A549 (cell line): ENCODE measurements at regions not wholly inside any gene's neighbourhood (a gene's known extent, or its start where the extent isn't known, plus 50 kb on each side); places are given as distances from the start of the nearest gene placed in this dataset.

Source experiments
- ATAC-seq, 2 experiments: fragments of 200-7000 bp in 1 of 2; fragments of >200 bp in 1 of 2; cut with Nextera tagmentation in 1 of 2; cut with Tn5 transposase in 1 of 2; 3 replicates each; pipeline versions ENCODE4 v1.8.0 to v1.9.1; 2018 to 2020; ENCODE audit warnings: mild to moderate bottlenecking in 1 of 2, moderate library complexity in 1 of 2
- CTCF ChIA-PET: fragments of 300-600 bp; sonication (Branson Sonifier 250); formaldehyde crosslinking; extraction: SDS; loops from one replicate; lab custom pipeline; 2021; ENCODE audit warnings: antibody characterized with exemption, inconsistent platforms; lab: Yijun Ruan, JAX
- POLR2A ChIA-PET: fragments of 350-600 bp; formaldehyde crosslinking; extraction: SDS; loops from one replicate; lab custom pipeline; 2021; ENCODE audit warnings: antibody characterized with exemption, inconsistent platforms; lab: Yijun Ruan, JAX
- DNase-seq, 2 experiments: peaks; one replicate each; pipeline versions ENCODE4 v3.0.0 to v3.0.0-alpha.2; 2011 to 2016; ENCODE audit warnings: low read depth in 1 of 2, low spot score in 1 of 2
- FAIRE-seq: peaks from 2 replicates; lab custom pipeline; 2011; peaks lifted over from hg19 to GRCh38; lab: Jason Lieb, UNC
- H3K27ac ChIP-seq, 2 experiments: fragments of >200 bp; sonication (Bioruptor Twin); formaldehyde crosslinking; 3 replicates each; pipeline ENCODE4 v1.5.1; 2016 to 2017
- H3K4me1 ChIP-seq: fragments of >200 bp; sonication (Bioruptor Twin); formaldehyde crosslinking; 3 replicates; pipeline ENCODE4 v1.6.1; 2016
- H3K4me2 ChIP-seq: fragments of >200 bp; sonication (Bioruptor Twin); formaldehyde crosslinking; 3 replicates; pipeline ENCODE4 v1.6.1; 2016
- H3K4me3 ChIP-seq: fragments of >200 bp; sonication (Bioruptor Twin); formaldehyde crosslinking; 3 replicates; pipeline ENCODE4 v1.5.1; 2016
- H3K9me3 ChIP-seq: fragments of >200 bp; sonication (Bioruptor Twin); formaldehyde crosslinking; 3 replicates; pipeline ENCODE4 v1.6.1; 2016
- BCL3 ChIP-seq: fragments of >200 bp; sonication (Bioruptor Twin); formaldehyde crosslinking; IDR thresholded peaks from 3 replicates; pipeline ENCODE4 v1.6.1; 2016
- CBX8 ChIP-seq: fragments of 200-600 bp; sonication (generic); IDR thresholded peaks from 2 replicates; pipeline ENCODE4 v1.6.1; 2016
- CEBPB ChIP-seq, 2 experiments: fragments of >200 bp in 1 of 2; sonication (Bioruptor Twin) in 1 of 2; formaldehyde crosslinking in 1 of 2; IDR thresholded peaks; 2 replicates each; pipeline ENCODE4 v1.6.1; 2012 to 2016
- CHD2 ChIP-seq: fragments of 150-350 bp; IDR thresholded peaks from 2 replicates; pipeline ENCODE4 v1.6.1; 2014; ENCODE audit warnings: low read length; ENCODE audit not compliant: partially characterized antibody
- ELK1 ChIP-seq: fragments of 150-350 bp; IDR thresholded peaks from 2 replicates; pipeline ENCODE4 v1.6.1; 2014; ENCODE audit warnings: low read depth, mild to moderate bottlenecking, low read length
- EP300 ChIP-seq, 2 experiments: fragments of >200 bp; sonication (Bioruptor Twin); formaldehyde crosslinking; IDR thresholded peaks; 2 replicates in 1 of 2; 3 replicates in 1 of 2; pipeline ENCODE4 v1.6.1; 2016 to 2017
- FOSL2 ChIP-seq, 2 experiments: fragments of 450-650 bp in 1 of 2; fragments of >200 bp in 1 of 2; sonication (Bioruptor Twin) in 1 of 2; formaldehyde crosslinking; IDR thresholded peaks; 2 replicates each; pipeline versions ENCODE4 v1.5.0 to v1.6.1; 2016 to 2020; ENCODE audit warnings: mild to moderate bottlenecking in 1 of 2, moderate library complexity in 1 of 2
- GATA3 ChIP-seq: IDR thresholded peaks from 2 replicates; pipeline ENCODE4 v1.6.1; 2012; ENCODE audit warnings: borderline replicate concordance
- HES2 ChIP-seq: fragments of >200 bp; sonication (Bioruptor Twin); formaldehyde crosslinking; IDR thresholded peaks from 2 replicates; pipeline ENCODE4 v1.6.1; 2016
- HOXB5 ChIP-seq: fragments of 250-450 bp; sonication (Bioruptor Pico); IDR thresholded peaks from 2 replicates; pipeline ENCODE4 v1.5.0; 2020; ENCODE audit warnings: mild to moderate bottlenecking, moderate library complexity
- JUNB ChIP-seq: fragments of >200 bp; sonication (Bioruptor Twin); formaldehyde crosslinking; IDR thresholded peaks from 2 replicates; pipeline ENCODE4 v1.6.1; 2016
- MYC ChIP-seq: IDR thresholded peaks from 2 replicates; pipeline ENCODE4 v1.6.1; 2012; ENCODE audit warnings: mild to moderate bottlenecking, inconsistent platforms, low read length, improper control_type of control experiment, borderline replicate concordance
- NPAS2 ChIP-seq: fragments of 250-450 bp; sonication (Bioruptor Pico); IDR thresholded peaks from 2 replicates; pipeline ENCODE4 v1.8.0; 2022; ENCODE audit warnings: mild to moderate bottlenecking, moderate library complexity, borderline replicate concordance
- PBX3 ChIP-seq: IDR thresholded peaks from 2 replicates; pipeline ENCODE4 v1.6.1; 2012
- PHF8 ChIP-seq: fragments of 200-600 bp; sonication (generic); IDR thresholded peaks from 2 replicates; pipeline ENCODE4 v1.6.1; 2016; ENCODE audit warnings: low read depth, mild to moderate bottlenecking, antibody characterized with exemption, moderate library complexity, borderline replicate concordance
- POLR2AphosphoS2 ChIP-seq: conservative IDR thresholded peaks from 2 replicates; pipeline ENCODE4 v1.6.1; 2012; ENCODE audit warnings: low read length, improper control_type of control experiment, inconsistent platforms
- RCOR1 ChIP-seq: fragments of 150-350 bp; IDR thresholded peaks from 2 replicates; pipeline ENCODE4 v1.6.1; 2014; ENCODE audit warnings: antibody characterized with exemption, low read length, low read depth
- RFX5 ChIP-seq: fragments of 450-650 bp; IDR thresholded peaks from 2 replicates; pipeline ENCODE4 v1.7.1; 2014; ENCODE audit warnings: antibody characterized with exemption, mild to moderate bottlenecking, moderate library complexity
- SREBF2 ChIP-seq: fragments of 450-650 bp; IDR thresholded peaks from 2 replicates; pipeline ENCODE4 v1.6.1; 2014; ENCODE audit warnings: mild to moderate bottlenecking, moderate library complexity
- USF2 ChIP-seq: fragments of 450-650 bp; IDR thresholded peaks from 2 replicates; pipeline ENCODE4 v1.6.1; 2014; ENCODE audit warnings: antibody characterized with exemption
- ZFP36 ChIP-seq: fragments of 450-650 bp; IDR thresholded peaks from 2 replicates; pipeline ENCODE4 v1.6.1; 2014; ENCODE audit warnings: borderline replicate concordance; ENCODE audit not compliant: partially characterized antibody
- ZNF302 ChIP-seq: fragments of 250-450 bp; sonication (Bioruptor Pico); IDR thresholded peaks from 2 replicates; pipeline ENCODE4 v1.9.0; 2021; ENCODE audit warnings: inconsistent platforms, mild to moderate bottlenecking, moderate library complexity
- WGBS: methylation state at CpG from one replicate; pipeline ENCODE4 v1.1.6; 2017; ENCODE audit errors: missing lambda C conversion rate; 5-methylcytosine and 5-hydroxymethylcytosine counted together

GRCh38 chr11:70628176-70628854 is 230.0 kb downstream of the CTTN start:
- Histone ChIP-seq H3K4me3 (no peak overlapping the region), H3K4me1 (no peaks in the 10 kb centered on the region), H3K9me3 (no peaks in the 10 kb centered on the region), H3K4me2 (no peak overlapping the region), H3K27ac (no peak overlapping the region)
- ATAC-seq (no peak), DNase-seq (no peak), FAIRE-seq (no peak)
- TF ChIP-seq USF2: no peak
- no peak for TF ChIP-seq FOSL2 (IDR thresholded peaks at IDR 0.05)
- no peak for TF ChIP-seq FOSL2 (CRISPR knock-in tag; IDR thresholded peaks at IDR 0.05)
- no peak for TF ChIP-seq JUNB
- TF ChIP-seq NPAS2 (CRISPR knock-in tag): no peak
- TF ChIP-seq CBX8: no peak
- TF ChIP-seq ELK1: no peak
- TF ChIP-seq POLR2AphosphoS2: no peak
- no peak for TF ChIP-seq CEBPB (IDR thresholded peaks at IDR 0.05)
- no peak for TF ChIP-seq CHD2
- TF ChIP-seq ZNF302 (CRISPR knock-in tag): no peak
- no peak for TF ChIP-seq BCL3
- no peak for TF ChIP-seq SREBF2
- ChIA-PET CTCF (interaction anchor here (1.6 kb wide), 1 partner anchor 187 kb away, joined by 3 read pairs; no protein-coding TSS in a partner anchor), POLR2A (no interaction called here)
- 92% methylated on average over 17 of the region's 19 CpGs for WGBS

- DNase-seq (no peak), FAIRE-seq (no peak), ATAC-seq (no peak)
- ChIA-PET CTCF (interaction anchor here (1.6 kb wide), 1 partner anchor 186 kb away, joined by 3 read pairs; no protein-coding TSS in a partner anchor), POLR2A (no interaction called here)
- Histone ChIP-seq H3K9me3 (no peaks in the 10 kb centered on the region), H3K4me2 (no peak overlapping the region), H3K27ac (no peak overlapping the region), H3K4me1 (no peaks in the 10 kb centered on the region), H3K4me3 (no peak overlapping the region)
- TF ChIP-seq CBX8 (no peak), ZFP36 (no peak), EP300 (IDR thresholded peaks at IDR 0.05) (no peak), ELK1 (no peak)
- 91% methylated on average over 24 of the region's 30 CpGs for WGBS
Observed at GRCh38 chr11:70628855-70629844, 230.8 kb downstream of the CTTN start.

- ATAC-seq: no peak
- CTCF ChIA-PET: no interaction called here
- no peak for DNase-seq
- no peak overlapping the region for H3K4me3 ChIP-seq
- TF ChIP-seq CHD2: no peak
- TF ChIP-seq GATA3: no peak
- no peak for TF ChIP-seq PBX3
- TF ChIP-seq HES2: no peak
- no peak for TF ChIP-seq JUNB
- no peak for TF ChIP-seq PHF8
- no peak for TF ChIP-seq RCOR1
- no peak for TF ChIP-seq RFX5
- no peak for TF ChIP-seq HOXB5 (CRISPR knock-in tag)
- TF ChIP-seq MYC: no peak
- H3K4me2 ChIP-seq: no peak overlapping the region
- 88% methylated on average over 9 of the region's 9 CpGs for WGBS
- no peak overlapping the region for H3K27ac ChIP-seq
- no peaks in the 10 kb centered on the region for H3K4me1 ChIP-seq
- no peaks in the 10 kb centered on the region for H3K9me3 ChIP-seq
- POLR2A ChIA-PET: no interaction called here
- FAIRE-seq: no peak
Observed at GRCh38 chr11:70630068-70630467, 231.7 kb downstream of the CTTN start.
